Neural cell (in vitro differentiated cells): ENCODE measurements at regions not wholly inside any gene's neighbourhood (a gene's known extent, or its start where the extent isn't known, plus 50 kb on each side); places are given as distances from the start of the nearest gene placed in this dataset.

Experiments
- H2AFZ ChIP-seq: fragments of 200-600, 300-800 bp; sonication (generic), shearing (Covaris generic); 2 replicates; pipeline ENCODE4 v1.6.0; 2014; ENCODE audit warnings: low read depth, mild to moderate bottlenecking, antibody characterized with exemption, low read length, moderate library complexity
- H3F3A ChIP-seq: fragments of 200-600 bp; shearing (Covaris generic); 2 replicates; pipeline ENCODE4 v1.6.1; 2016; ENCODE audit warnings: mild to moderate bottlenecking, moderate library complexity, mixed read lengths, antibody characterized with exemption, low read length; ENCODE audit not compliant: insufficient read depth, poor library complexity, severe bottlenecking
- H3K27ac ChIP-seq: fragments of 200-600, 300-800 bp; sonication (generic), shearing (Covaris generic); 2 replicates; pipeline ENCODE4 v1.5.1; 2014; ENCODE audit warnings: mild to moderate bottlenecking, low read length, moderate library complexity
- H3K27me3 ChIP-seq: fragments of 300-800, 200-600 bp; sonication (generic), shearing (Covaris generic); 2 replicates; pipeline ENCODE4 v1.6.0; 2014; ENCODE audit warnings: mild to moderate bottlenecking, low read depth, low read length, moderate library complexity; ENCODE audit not compliant: insufficient read depth
- H3K36me3 ChIP-seq: fragments of 300-800, 200-600 bp; sonication (generic), shearing (Covaris generic); 2 replicates; pipeline ENCODE4 v1.5.1; 2014; ENCODE audit warnings: mild to moderate bottlenecking, antibody characterized with exemption, low read length, moderate library complexity; ENCODE audit not compliant: insufficient read depth
- H3K4me2 ChIP-seq: fragments of 300-800, 200-600 bp; sonication (generic), shearing (Covaris generic); 2 replicates; pipeline ENCODE4 v1.6.0; 2014; ENCODE audit warnings: mild to moderate bottlenecking, low read length
- H3K4me3 ChIP-seq: fragments of 300-800, 200-600 bp; sonication (generic), shearing (Covaris generic); 2 replicates; pipeline ENCODE4 v1.5.1; 2014; ENCODE audit warnings: mild to moderate bottlenecking, low read length, moderate library complexity
- H3K79me2 ChIP-seq: fragments of 200-600 bp; shearing (Covaris generic); replicated peaks from 2 replicates; pipeline ENCODE4 v1.6.0; 2014; ENCODE audit warnings: mild to moderate bottlenecking, low read length, moderate library complexity; ENCODE audit not compliant: insufficient read depth
- H3K9ac ChIP-seq: fragments of 300-800, 200-600 bp; sonication (generic), shearing (Covaris generic); 2 replicates; pipeline ENCODE4 v1.6.1; 2016; ENCODE audit warnings: mild to moderate bottlenecking, low read length, mixed read lengths
- H3K9me2 ChIP-seq: fragments of 200-600 bp; shearing (Covaris generic); 2 replicates; pipeline ENCODE4 v1.6.1; 2016; ENCODE audit warnings: mild to moderate bottlenecking, low read length, mixed read lengths; ENCODE audit not compliant: insufficient read depth
- H3K9me3 ChIP-seq: fragments of 200-600, 300-800 bp; sonication (generic), shearing (Covaris generic); 2 replicates; pipeline ENCODE4 v1.6.1; 2016; ENCODE audit warnings: mild to moderate bottlenecking, mixed run types, low read length, moderate library complexity, mixed read lengths
- H4K20me1 ChIP-seq: fragments of 200-600 bp; shearing (Covaris generic); 2 replicates; pipeline ENCODE4 v1.6.1; 2016; ENCODE audit warnings: mild to moderate bottlenecking, mixed run types; ENCODE audit not compliant: insufficient read depth
- EP300 ChIP-seq: fragments of 450-650 bp; conservative IDR thresholded peaks from 2 replicates; pipeline ENCODE4 v1.6.1; 2014; ENCODE audit warnings: antibody characterized with exemption, mild to moderate bottlenecking, moderate library complexity; ENCODE audit not compliant: poor library complexity, severe bottlenecking
- EZH2 ChIP-seq: fragments of 200-600, 300-800 bp; shearing (Covaris generic), sonication (generic); IDR thresholded peaks from 2 replicates; pipeline ENCODE4 v1.6.1; 2014; ENCODE audit warnings: antibody characterized with exemption, low read length, borderline replicate concordance, mild to moderate bottlenecking; ENCODE audit not compliant: insufficient read depth, poor library complexity, severe bottlenecking
- MXI1 ChIP-seq: fragments of 450-650 bp; conservative IDR thresholded peaks from 2 replicates; pipeline ENCODE4 v1.6.1; 2014; ENCODE audit warnings: antibody characterized with exemption, mild to moderate bottlenecking; ENCODE audit not compliant: poor library complexity, severe bottlenecking
- POLR2AphosphoS5 ChIP-seq: IDR thresholded peaks from 2 replicates; pipeline ENCODE4 v1.6.1; 2012
- RAD21 ChIP-seq: fragments of 450-650 bp; conservative IDR thresholded peaks from 2 replicates; pipeline ENCODE4 v1.6.1; 2014; ENCODE audit warnings: antibody characterized with exemption, mild to moderate bottlenecking, moderate library complexity
- REST ChIP-seq: IDR thresholded peaks from 2 replicates; pipeline ENCODE4 v1.6.1; 2012; ENCODE audit warnings: borderline replicate concordance
- SMC3 ChIP-seq: fragments of 450-650 bp; conservative IDR thresholded peaks from 2 replicates; pipeline ENCODE4 v1.6.1; 2014; ENCODE audit warnings: antibody characterized with exemption, mild to moderate bottlenecking, moderate library complexity; ENCODE audit not compliant: poor library complexity
- TAF1 ChIP-seq: IDR thresholded peaks from 2 replicates; pipeline ENCODE4 v1.6.1; 2012; ENCODE audit warnings: low read depth
- TF ChIP-seq, protein P1 (sequence below): fragments of 450-650 bp; IDR thresholded peaks from 2 replicates; pipeline ENCODE4 v1.5.1; 2014; ENCODE audit warnings: antibody characterized with exemption, mild to moderate bottlenecking, moderate library complexity; ENCODE audit not compliant: poor library complexity, severe bottlenecking

- H3K27me3 ChIP-seq = no peaks in the 10 kb centered on the region
- H3K9me2 ChIP-seq = no peaks in the 10 kb centered on the region
- no peak overlapping the region for H3K4me3 ChIP-seq
- H3K9me3 ChIP-seq = no peaks in the 10 kb centered on the region
- no peaks in the 10 kb centered on the region for H3F3A ChIP-seq
- no peak overlapping the region for H3K9ac ChIP-seq
- H3K36me3 ChIP-seq = no peaks in the 10 kb centered on the region
- TF ChIP-seq POLR2AphosphoS5 = no peak
- no peak for TF ChIP-seq EZH2
- TF ChIP-seq MXI1 = no peak
- TF ChIP-seq SMC3 = no peak
- no peak for TF ChIP-seq TAF1
- TF ChIP-seq REST = no peak
- TF ChIP-seq EP300 = no peak
- no peak for TF ChIP-seq RAD21
- TF ChIP-seq, protein P1, sequence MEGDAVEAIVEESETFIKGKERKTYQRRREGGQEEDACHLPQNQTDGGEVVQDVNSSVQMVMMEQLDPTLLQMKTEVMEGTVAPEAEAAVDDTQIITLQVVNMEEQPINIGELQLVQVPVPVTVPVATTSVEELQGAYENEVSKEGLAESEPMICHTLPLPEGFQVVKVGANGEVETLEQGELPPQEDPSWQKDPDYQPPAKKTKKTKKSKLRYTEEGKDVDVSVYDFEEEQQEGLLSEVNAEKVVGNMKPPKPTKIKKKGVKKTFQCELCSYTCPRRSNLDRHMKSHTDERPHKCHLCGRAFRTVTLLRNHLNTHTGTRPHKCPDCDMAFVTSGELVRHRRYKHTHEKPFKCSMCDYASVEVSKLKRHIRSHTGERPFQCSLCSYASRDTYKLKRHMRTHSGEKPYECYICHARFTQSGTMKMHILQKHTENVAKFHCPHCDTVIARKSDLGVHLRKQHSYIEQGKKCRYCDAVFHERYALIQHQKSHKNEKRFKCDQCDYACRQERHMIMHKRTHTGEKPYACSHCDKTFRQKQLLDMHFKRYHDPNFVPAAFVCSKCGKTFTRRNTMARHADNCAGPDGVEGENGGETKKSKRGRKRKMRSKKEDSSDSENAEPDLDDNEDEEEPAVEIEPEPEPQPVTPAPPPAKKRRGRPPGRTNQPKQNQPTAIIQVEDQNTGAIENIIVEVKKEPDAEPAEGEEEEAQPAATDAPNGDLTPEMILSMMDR = no peak
- no peak overlapping the region for H2AFZ ChIP-seq
- H3K79me2 ChIP-seq = no peaks in the 10 kb centered on the region
- H3K4me2 ChIP-seq = no peak overlapping the region
- H4K20me1 ChIP-seq = no peaks in the 10 kb centered on the region
- no peak overlapping the region for H3K27ac ChIP-seq
Measured at GRCh38 chr5:4661836-4662235, 478.3 kb upstream of the ADAMTS16 start.

GRCh38 chr5:4662756-4663155 is 477.4 kb upstream of the ADAMTS16 start:
- TF ChIP-seq MXI1 = no peak
- TF ChIP-seq EZH2 = no peak
- TF ChIP-seq, protein P1 = no peak
- TF ChIP-seq POLR2AphosphoS5 = no peak
- TF ChIP-seq EP300 = no peak
- TF ChIP-seq TAF1 = no peak
- no peak for TF ChIP-seq RAD21
- no peak for TF ChIP-seq SMC3
- no peak for TF ChIP-seq REST
- Histone ChIP-seq H3K79me2 (no peaks in the 10 kb centered on the region), H3K27me3 (no peaks in the 10 kb centered on the region), H3K4me2 (no peak overlapping the region), H3K9ac (no peak overlapping the region), H2AFZ (no peak overlapping the region), H3F3A (no peaks in the 10 kb centered on the region), H3K4me3 (no peak overlapping the region), H4K20me1 (no peaks in the 10 kb centered on the region), H3K27ac (peak overlapping the region; percentile 22), H3K9me2 (no peaks in the 10 kb centered on the region), H3K9me3 (no peaks in the 10 kb centered on the region), H3K36me3 (no peaks in the 10 kb centered on the region)
